ENCODE measurements at regions not wholly inside any gene's neighbourhood (a gene's known extent, or its start where the extent isn't known, plus 50 kb on each side); places are given as distances from the start of the nearest gene placed in this dataset.

- no peak for ATAC-seq (ENCODE audit: low FRiP score)
- TF ChIP-seq, protein P1, sequence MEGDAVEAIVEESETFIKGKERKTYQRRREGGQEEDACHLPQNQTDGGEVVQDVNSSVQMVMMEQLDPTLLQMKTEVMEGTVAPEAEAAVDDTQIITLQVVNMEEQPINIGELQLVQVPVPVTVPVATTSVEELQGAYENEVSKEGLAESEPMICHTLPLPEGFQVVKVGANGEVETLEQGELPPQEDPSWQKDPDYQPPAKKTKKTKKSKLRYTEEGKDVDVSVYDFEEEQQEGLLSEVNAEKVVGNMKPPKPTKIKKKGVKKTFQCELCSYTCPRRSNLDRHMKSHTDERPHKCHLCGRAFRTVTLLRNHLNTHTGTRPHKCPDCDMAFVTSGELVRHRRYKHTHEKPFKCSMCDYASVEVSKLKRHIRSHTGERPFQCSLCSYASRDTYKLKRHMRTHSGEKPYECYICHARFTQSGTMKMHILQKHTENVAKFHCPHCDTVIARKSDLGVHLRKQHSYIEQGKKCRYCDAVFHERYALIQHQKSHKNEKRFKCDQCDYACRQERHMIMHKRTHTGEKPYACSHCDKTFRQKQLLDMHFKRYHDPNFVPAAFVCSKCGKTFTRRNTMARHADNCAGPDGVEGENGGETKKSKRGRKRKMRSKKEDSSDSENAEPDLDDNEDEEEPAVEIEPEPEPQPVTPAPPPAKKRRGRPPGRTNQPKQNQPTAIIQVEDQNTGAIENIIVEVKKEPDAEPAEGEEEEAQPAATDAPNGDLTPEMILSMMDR (IDR thresholded peaks at IDR 0.05) = no peak
- no peak for DNase-seq (ENCODE audit: low spot score)
Measured at GRCh38 chr10:8811201-8811600, 756.7 kb downstream of the GATA3 start.

GRCh38 chr10:8815969-8816368, 761.5 kb downstream of the GATA3 start:
- no peak for DNase-seq (ENCODE audit: low spot score)
- ATAC-seq (ENCODE audit: low FRiP score) = no peak
- TF ChIP-seq, protein P1 (IDR thresholded peaks at IDR 0.05) = no peak

DNA sequence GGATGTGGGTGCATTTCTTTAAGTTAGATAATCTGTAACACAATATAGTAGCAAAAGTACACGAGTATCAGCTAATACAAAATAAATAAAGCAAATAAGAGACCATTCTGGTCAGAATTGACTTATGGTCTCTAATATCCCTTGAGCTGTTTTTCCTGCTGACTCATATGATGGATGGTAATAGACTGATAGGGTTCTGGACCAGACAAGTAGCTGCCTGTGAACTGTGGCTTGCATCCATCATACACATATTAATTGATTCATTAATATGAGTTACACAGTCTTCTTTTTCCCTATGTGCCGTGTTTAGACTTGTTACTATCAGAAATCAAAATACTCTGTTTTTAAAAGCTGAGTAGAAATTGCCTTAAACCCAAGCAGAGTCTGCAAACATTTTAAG, 762.8 kb downstream of the GATA3 start:
- ATAC-seq (ENCODE audit: low FRiP score) = no peak
- TF ChIP-seq, protein P1 (IDR thresholded peaks at IDR 0.05) = no peak
- DNase-seq (ENCODE audit: low spot score) = no peak

- DNase-seq (ENCODE audit: low spot score) (no peak), ATAC-seq (ENCODE audit: low FRiP score) (no peak)
- TF ChIP-seq, protein P1 (IDR thresholded peaks at IDR 0.05) = no peak
Measured at GRCh38 chr10:8825611-8826010, 771.1 kb downstream of the GATA3 start.

DNA sequence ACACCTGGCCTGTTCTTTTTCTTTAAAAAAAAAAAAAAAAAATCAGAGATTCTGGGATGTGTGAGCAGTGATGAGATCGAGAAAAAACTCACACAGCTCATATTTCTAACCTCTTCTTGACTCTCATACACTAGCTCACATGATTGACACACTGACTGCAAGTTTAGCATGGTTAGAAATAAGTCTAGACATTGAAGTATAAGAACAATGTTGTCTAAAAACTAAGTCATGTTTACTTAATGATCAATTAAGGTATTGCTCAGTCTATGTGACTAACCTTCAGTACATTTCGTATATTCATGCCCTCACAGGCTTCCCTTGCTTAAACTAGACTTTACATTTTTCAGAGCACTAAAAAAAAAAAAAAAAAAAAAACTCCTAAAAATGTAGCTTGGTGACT, 775.1 kb downstream of the GATA3 start:
- DNase-seq (ENCODE audit: low spot score) (no peak), ATAC-seq (ENCODE audit: low FRiP score) (no peak)
- TF ChIP-seq, protein P1 (IDR thresholded peaks at IDR 0.05) = no peak

- TF ChIP-seq, protein P1 (IDR thresholded peaks at IDR 0.05) = no peak
- no peak for DNase-seq (ENCODE audit: low spot score)
- ATAC-seq (ENCODE audit: low FRiP score) = no peak
Measured at GRCh38 chr10:8830048-8830447, 775.6 kb downstream of the GATA3 start.

DNA sequence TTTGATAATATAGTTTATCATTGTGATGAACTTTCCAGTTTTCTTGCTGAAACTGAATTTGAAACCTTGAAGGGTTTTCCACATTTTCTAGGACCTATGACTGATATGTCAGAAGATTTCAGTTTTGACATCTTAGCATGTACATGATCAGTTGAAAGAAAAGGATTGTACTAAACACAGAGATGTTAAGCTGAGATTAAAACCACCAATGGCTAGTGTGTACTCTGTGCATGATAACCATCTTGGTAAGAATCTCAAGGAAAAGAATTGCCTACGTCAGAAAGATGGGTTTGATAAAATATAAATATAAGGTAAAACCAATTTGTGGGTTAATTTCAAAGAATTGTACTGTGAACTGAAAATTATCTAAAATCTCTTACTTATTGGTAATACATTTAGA, 776.4 kb downstream of the GATA3 start:
- ATAC-seq (ENCODE audit: low FRiP score) = no peak
- no peak for DNase-seq (ENCODE audit: low spot score)
- TF ChIP-seq, protein P1 (IDR thresholded peaks at IDR 0.05) = no peak
